Parathyroid adenoma (tissue), 2 donors: ENCODE measurements at regions not wholly inside any gene's neighbourhood (a gene's known extent, or its start where the extent isn't known, plus 50 kb on each side); places are given as distances from the start of the nearest gene placed in this dataset.

Experiments used
- H2AFZ ChIP-seq: fragments of 300-600 bp; sonication (generic); one replicate; pipeline ENCODE4 v1.7.0; 2017; ENCODE audit warnings: antibody characterized with exemption, mild to moderate bottlenecking
- H3K27ac ChIP-seq: fragments of 300-600 bp; sonication (generic); one replicate; pipeline ENCODE4 v1.7.0; 2017
- H3K27me3 ChIP-seq: fragments of 300-600 bp; sonication (generic); one replicate; pipeline ENCODE4 v1.7.0; 2017; ENCODE audit warnings: low read length; ENCODE audit not compliant: control insufficient read depth, insufficient read depth
- H3K36me3 ChIP-seq: fragments of 300-600 bp; sonication (generic); one replicate; pipeline ENCODE4 v1.7.0; 2017; ENCODE audit warnings: low read length; ENCODE audit not compliant: control insufficient read depth, insufficient read depth
- H3K4me1 ChIP-seq: fragments of 300-600 bp; sonication (generic); one replicate; pipeline ENCODE4 v1.7.0; 2017; ENCODE audit warnings: control low read depth
- H3K4me2 ChIP-seq: fragments of 300-600 bp; sonication (generic); one replicate; pipeline ENCODE4 v1.7.0; 2017; ENCODE audit warnings: low read length
- H3K4me3 ChIP-seq: fragments of 300-600 bp; sonication (generic); one replicate; pipeline ENCODE4 v1.7.0; 2017; ENCODE audit warnings: low read depth, low read length
- H3K79me2 ChIP-seq: fragments of 300-600 bp; sonication (generic); one replicate; pipeline ENCODE4 v1.7.0; 2017; ENCODE audit warnings: control low read depth
- H3K9ac ChIP-seq: fragments of 300-600 bp; sonication (generic); one replicate; pipeline ENCODE4 v1.7.0; 2017; ENCODE audit warnings: mild to moderate bottlenecking
- H3K9me3 ChIP-seq: fragments of 300-600 bp; sonication (generic); one replicate; pipeline ENCODE4 v1.7.0; 2017; ENCODE audit warnings: low read length; ENCODE audit not compliant: control insufficient read depth
- TF ChIP-seq, protein P1 (sequence below): fragments of 300-600 bp; sonication (generic); IDR thresholded peaks from one replicate; pipeline ENCODE4 v1.7.0; 2017; ENCODE audit warnings: antibody characterized with exemption, mild to moderate bottlenecking
- donor health status: primary hyperparathyroidism.

DNA sequence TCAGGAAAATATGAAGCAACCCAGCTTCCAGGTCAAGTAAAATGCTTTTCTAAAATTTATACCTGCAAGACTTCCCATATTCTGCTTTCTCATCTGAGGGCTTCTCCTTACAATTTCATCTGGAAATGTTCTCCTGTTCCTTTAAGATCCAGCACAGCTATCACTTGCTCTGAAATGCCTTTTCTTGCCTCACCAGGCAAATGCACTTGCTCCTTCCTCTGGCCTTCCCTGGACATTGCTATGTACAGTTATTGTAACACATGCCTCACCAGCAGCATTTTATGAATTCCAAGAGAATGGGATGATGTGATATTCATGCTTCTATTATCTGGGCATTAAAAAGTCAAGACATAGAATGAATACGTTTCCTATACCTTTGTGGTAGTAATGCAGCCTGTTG is 842.1 kb upstream of the INTU start:
- Histone ChIP-seq H3K27ac (no peak overlapping the region), H3K36me3 (no peaks in the 10 kb centered on the region), H2AFZ (no peak overlapping the region), H3K9ac (no peak overlapping the region), H3K4me1 (no peaks in the 10 kb centered on the region), H3K27me3 (no peaks in the 10 kb centered on the region), H3K79me2 (no peaks in the 10 kb centered on the region), H3K4me2 (no peak overlapping the region), H3K9me3 (no peaks in the 10 kb centered on the region), H3K4me3 (no peak overlapping the region)
- TF ChIP-seq, protein P1, sequence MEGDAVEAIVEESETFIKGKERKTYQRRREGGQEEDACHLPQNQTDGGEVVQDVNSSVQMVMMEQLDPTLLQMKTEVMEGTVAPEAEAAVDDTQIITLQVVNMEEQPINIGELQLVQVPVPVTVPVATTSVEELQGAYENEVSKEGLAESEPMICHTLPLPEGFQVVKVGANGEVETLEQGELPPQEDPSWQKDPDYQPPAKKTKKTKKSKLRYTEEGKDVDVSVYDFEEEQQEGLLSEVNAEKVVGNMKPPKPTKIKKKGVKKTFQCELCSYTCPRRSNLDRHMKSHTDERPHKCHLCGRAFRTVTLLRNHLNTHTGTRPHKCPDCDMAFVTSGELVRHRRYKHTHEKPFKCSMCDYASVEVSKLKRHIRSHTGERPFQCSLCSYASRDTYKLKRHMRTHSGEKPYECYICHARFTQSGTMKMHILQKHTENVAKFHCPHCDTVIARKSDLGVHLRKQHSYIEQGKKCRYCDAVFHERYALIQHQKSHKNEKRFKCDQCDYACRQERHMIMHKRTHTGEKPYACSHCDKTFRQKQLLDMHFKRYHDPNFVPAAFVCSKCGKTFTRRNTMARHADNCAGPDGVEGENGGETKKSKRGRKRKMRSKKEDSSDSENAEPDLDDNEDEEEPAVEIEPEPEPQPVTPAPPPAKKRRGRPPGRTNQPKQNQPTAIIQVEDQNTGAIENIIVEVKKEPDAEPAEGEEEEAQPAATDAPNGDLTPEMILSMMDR: no peak

DNA sequence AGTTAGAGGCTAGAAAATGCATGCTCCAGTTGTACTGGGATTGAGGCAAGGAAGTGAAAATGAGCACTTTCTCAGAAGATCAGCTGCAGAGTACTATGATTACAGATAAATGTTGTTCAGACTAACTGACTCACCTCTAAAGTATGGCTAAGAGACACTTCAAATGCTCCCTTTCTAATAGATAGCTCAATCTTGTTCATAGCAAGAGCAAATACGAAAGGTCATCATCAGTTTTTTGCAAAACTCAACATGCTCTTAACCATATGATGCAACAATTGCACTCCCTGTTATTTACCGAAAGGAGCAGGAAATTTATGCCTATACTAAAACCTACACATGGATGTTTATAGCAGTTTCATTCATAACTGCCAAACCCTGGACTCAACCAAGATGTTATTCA is 838.4 kb upstream of the INTU start:
- no peak overlapping the region for H2AFZ ChIP-seq
- no peaks in the 10 kb centered on the region for H3K36me3 ChIP-seq
- H3K27ac ChIP-seq: no peak overlapping the region
- no peaks in the 10 kb centered on the region for H3K9me3 ChIP-seq
- no peak overlapping the region for H3K4me2 ChIP-seq
- H3K79me2 ChIP-seq: no peaks in the 10 kb centered on the region
- no peaks in the 10 kb centered on the region for H3K4me1 ChIP-seq
- no peak overlapping the region for H3K9ac ChIP-seq
- H3K4me3 ChIP-seq: no peak overlapping the region
- H3K27me3 ChIP-seq: no peaks in the 10 kb centered on the region
- TF ChIP-seq, protein P1: no peak

GRCh38 chr4:126798214-126798613 is 834.5 kb upstream of the INTU start:
- Histone ChIP-seq H3K27ac (no peak overlapping the region), H3K4me2 (no peak overlapping the region), H3K4me3 (no peak overlapping the region), H3K36me3 (no peaks in the 10 kb centered on the region), H2AFZ (no peak overlapping the region), H3K79me2 (no peaks in the 10 kb centered on the region), H3K9me3 (no peaks in the 10 kb centered on the region), H3K9ac (no peak overlapping the region), H3K27me3 (no peaks in the 10 kb centered on the region), H3K4me1 (no peaks in the 10 kb centered on the region)
- TF ChIP-seq, protein P1: no peak

DNA sequence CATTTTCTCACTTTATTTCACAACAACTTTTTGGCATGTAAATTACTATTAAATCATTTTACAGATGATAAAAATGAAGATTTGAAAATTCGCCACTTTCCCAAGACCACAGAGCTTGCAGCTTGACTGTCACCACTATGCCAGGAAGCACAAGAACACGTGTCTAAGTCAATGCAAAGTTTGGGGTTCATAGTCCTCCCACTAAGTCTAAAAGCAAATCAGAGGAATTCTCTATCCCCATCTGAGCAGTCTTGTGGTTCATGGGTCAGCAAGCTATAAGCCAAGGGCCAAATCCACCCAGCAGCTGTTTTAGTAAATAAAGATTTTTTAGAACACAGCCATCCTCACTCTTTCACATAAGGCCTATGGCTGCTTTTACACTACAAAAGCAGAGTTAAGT is 833.3 kb upstream of the INTU start:
- no peak overlapping the region for H3K27ac ChIP-seq
- H3K27me3 ChIP-seq: no peaks in the 10 kb centered on the region
- H2AFZ ChIP-seq: no peak overlapping the region
- no peak overlapping the region for H3K9ac ChIP-seq
- TF ChIP-seq, protein P1: no peak
- no peak overlapping the region for H3K4me3 ChIP-seq
- no peak overlapping the region for H3K4me2 ChIP-seq
- H3K36me3 ChIP-seq: no peaks in the 10 kb centered on the region
- H3K79me2 ChIP-seq: no peaks in the 10 kb centered on the region
- no peaks in the 10 kb centered on the region for H3K9me3 ChIP-seq
- H3K4me1 ChIP-seq: no peaks in the 10 kb centered on the region

DNA sequence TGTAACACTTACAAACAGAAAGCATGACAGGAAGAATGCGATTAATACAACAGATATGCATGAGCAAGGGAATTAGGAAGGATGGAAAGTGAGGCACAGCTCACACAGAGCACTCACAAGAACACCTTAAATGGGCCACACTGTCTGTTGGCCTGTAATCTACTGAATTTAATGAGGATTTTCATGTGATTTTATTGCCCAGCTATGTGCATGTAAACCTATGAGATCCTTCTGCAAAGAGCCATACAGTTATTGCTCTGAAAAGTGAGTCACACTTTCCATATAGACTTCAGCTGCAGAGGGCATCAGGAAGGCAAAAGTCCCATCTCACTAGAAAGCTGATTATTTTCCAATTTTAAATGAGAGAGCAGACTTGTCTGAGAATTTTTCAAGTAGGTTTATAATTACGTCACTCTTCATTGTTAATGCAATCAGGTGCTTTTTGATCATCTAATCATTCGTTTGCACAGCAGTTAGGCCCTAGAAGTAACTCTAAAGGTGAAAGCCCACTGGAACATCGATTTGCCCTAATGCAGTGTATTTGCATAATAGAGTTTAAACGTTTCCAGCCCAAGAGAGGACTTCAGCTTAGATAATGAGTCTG is 832.7 kb upstream of the INTU start:
- H3K9me3 ChIP-seq: no peaks in the 10 kb centered on the region
- no peak overlapping the region for H3K4me2 ChIP-seq
- no peaks in the 10 kb centered on the region for H3K36me3 ChIP-seq
- no peak overlapping the region for H3K9ac ChIP-seq
- no peaks in the 10 kb centered on the region for H3K79me2 ChIP-seq
- no peak overlapping the region for H3K27ac ChIP-seq
- H3K27me3 ChIP-seq: no peaks in the 10 kb centered on the region
- no peaks in the 10 kb centered on the region for H3K4me1 ChIP-seq
- TF ChIP-seq, protein P1: no peak
- no peak overlapping the region for H2AFZ ChIP-seq
- H3K4me3 ChIP-seq: no peak overlapping the region
